HFFc6 (cell line): ENCODE measurements at regions not wholly inside any gene's neighbourhood (a gene's known extent, or its start where the extent isn't known, plus 50 kb on each side); places are given as distances from the start of the nearest gene placed in this dataset.

Experiments used
- DNase-seq: peaks from one replicate; pipeline ENCODE4 v3.0.0-alpha.2; 2018
- H3K27ac Mint-ChIP-seq: 2 replicates; pipeline ENCODE4 v1.8.0; 2020; ENCODE audit warnings: mild to moderate bottlenecking, mixed read lengths
- H3K27me3 Mint-ChIP-seq: 2 replicates; pipeline ENCODE4 v1.8.0; 2021; ENCODE audit warnings: mild to moderate bottlenecking, moderate library complexity, mixed read lengths; ENCODE audit not compliant: insufficient read depth
- H3K36me3 Mint-ChIP-seq: 2 replicates; pipeline ENCODE4 v1.8.0; 2021; ENCODE audit warnings: low read depth, mixed read lengths
- H3K4me1 Mint-ChIP-seq: 2 replicates; pipeline ENCODE4 v1.8.0; 2020; ENCODE audit warnings: low read depth, mixed read lengths
- H3K4me3 Mint-ChIP-seq: 2 replicates; pipeline ENCODE4 v1.8.0; 2020; ENCODE audit warnings: mild to moderate bottlenecking, moderate library complexity, mixed read lengths
- H3K9me3 Mint-ChIP-seq: 2 replicates; pipeline ENCODE4 v1.8.0; 2020; ENCODE audit warnings: mild to moderate bottlenecking, mixed read lengths
- CTCF ChIP-seq: fragments of 200-600 bp; sonication (generic); IDR thresholded peaks from 2 replicates; pipeline ENCODE4 v1.5.0; 2021; ENCODE audit warnings: antibody characterized with exemption, mild to moderate bottlenecking

- Mint-ChIP-seq H3K27me3 (no peaks in the 10 kb centered on the region), H3K4me1 (peaks cover 43% of the 10 kb centered on the region), H3K9me3 (no peaks in the 10 kb centered on the region; the same call in 1 of the 2 replicates), H3K36me3 (peaks cover 12% of the 10 kb centered on the region), H3K27ac (no peak overlapping the region), H3K4me3 (no peak overlapping the region)
- DNase-seq: no peak
- no peak for TF ChIP-seq CTCF
These were observed 497.9 kb upstream of the JARID2 start for GRCh38 chr6:14747881-14748520.

GRCh38 chr6:14748679-14749078 lies 497.2 kb upstream of the JARID2 start:
- no peak for DNase-seq
- H3K4me3 Mint-ChIP-seq: no peak overlapping the region
- peaks cover 12% of the 10 kb centered on the region for H3K36me3 Mint-ChIP-seq
- no peak for TF ChIP-seq CTCF
- H3K4me1 Mint-ChIP-seq: peaks cover 37% of the 10 kb centered on the region
- H3K27ac Mint-ChIP-seq: no peak overlapping the region
- H3K9me3 Mint-ChIP-seq: no peaks in the 10 kb centered on the region; the same call in 1 of the 2 replicates
- H3K27me3 Mint-ChIP-seq: no peaks in the 10 kb centered on the region; the same call in 1 of the 2 replicates

- Mint-ChIP-seq H3K36me3 (peaks cover 7% of the 10 kb centered on the region; the same call in 1 of the 2 replicates), H3K9me3 (no peaks in the 10 kb centered on the region; the same call in 1 of the 2 replicates), H3K4me3 (no peak overlapping the region), H3K27me3 (no peaks in the 10 kb centered on the region; the same call in 1 of the 2 replicates), H3K4me1 (peaks cover 29% of the 10 kb centered on the region), H3K27ac (no peak overlapping the region)
- TF ChIP-seq CTCF: no peak
- DNase-seq: no peak
These were observed 495.7 kb upstream of the JARID2 start for GRCh38 chr6:14750059-14750661.

- H3K36me3 Mint-ChIP-seq: no peaks in the 10 kb centered on the region
- peaks cover 19% of the 10 kb centered on the region for H3K4me1 Mint-ChIP-seq
- DNase-seq: no peak
- H3K27me3 Mint-ChIP-seq: no peaks in the 10 kb centered on the region; the same call in none of the 2 replicates
- no peak for TF ChIP-seq CTCF
- no peak overlapping the region for H3K27ac Mint-ChIP-seq
- no peaks in the 10 kb centered on the region; the same call in 1 of the 2 replicates for H3K9me3 Mint-ChIP-seq
- H3K4me3 Mint-ChIP-seq: no peak overlapping the region
These were observed 494.2 kb upstream of the JARID2 start for GRCh38 chr6:14751645-14752175.

- H3K4me1 Mint-ChIP-seq: no peaks in the 10 kb centered on the region; the same call in 1 of the 2 replicates
- no peaks in the 10 kb centered on the region; the same call in none of the 2 replicates for H3K27me3 Mint-ChIP-seq
- H3K4me3 Mint-ChIP-seq: no peak overlapping the region
- no peak for DNase-seq
- TF ChIP-seq CTCF: no peak
- no peaks in the 10 kb centered on the region; the same call in 1 of the 2 replicates for H3K9me3 Mint-ChIP-seq
- no peak overlapping the region for H3K27ac Mint-ChIP-seq
- H3K36me3 Mint-ChIP-seq: no peaks in the 10 kb centered on the region
These were observed 490.9 kb upstream of the JARID2 start for GRCh38 chr6:14754751-14755513.
